Progenitor cell of endocrine pancreas (in vitro differentiated cells): ENCODE measurements at regions not wholly inside any gene's neighbourhood (a gene's known extent, or its start where the extent isn't known, plus 50 kb on each side); places are given as distances from the start of the nearest gene placed in this dataset.

Experiments
- DNase-seq: peaks from one replicate; pipeline ENCODE4 v3.0.0; 2021; ENCODE audit warnings: low spot score; ENCODE audit not compliant: unreplicated experiment
- H3K27ac Mint-ChIP-seq: 2 replicates; pipeline ENCODE4 v1.8.0; 2021; ENCODE audit warnings: mild to moderate bottlenecking, moderate library complexity, mixed read lengths
- H3K27me3 Mint-ChIP-seq: 2 replicates; pipeline ENCODE4 v1.8.0; 2021; ENCODE audit warnings: mixed read lengths
- H3K36me3 Mint-ChIP-seq: 2 replicates; pipeline ENCODE4 v1.8.0; 2022; ENCODE audit warnings: mixed read lengths; ENCODE audit not compliant: insufficient read depth
- H3K4me1 Mint-ChIP-seq: 2 replicates; pipeline ENCODE4 v1.8.0; 2021; ENCODE audit warnings: low read depth, mixed read lengths
- H3K4me3 Mint-ChIP-seq: 2 replicates; pipeline ENCODE4 v1.8.0; 2021; ENCODE audit warnings: low read depth, mild to moderate bottlenecking, moderate library complexity, mixed read lengths
- H3K9me3 Mint-ChIP-seq: 2 replicates; pipeline ENCODE4 v1.8.0; 2021; ENCODE audit warnings: low read depth, mixed read lengths
- TF ChIP-seq, protein P1 (sequence below): fragments of 200-600 bp; sonication (generic); IDR thresholded peaks from one replicate; pipeline ENCODE4 v1.5.0; 2021; ENCODE audit warnings: antibody characterized with exemption, mild to moderate bottlenecking; ENCODE audit not compliant: unreplicated experiment

DNA sequence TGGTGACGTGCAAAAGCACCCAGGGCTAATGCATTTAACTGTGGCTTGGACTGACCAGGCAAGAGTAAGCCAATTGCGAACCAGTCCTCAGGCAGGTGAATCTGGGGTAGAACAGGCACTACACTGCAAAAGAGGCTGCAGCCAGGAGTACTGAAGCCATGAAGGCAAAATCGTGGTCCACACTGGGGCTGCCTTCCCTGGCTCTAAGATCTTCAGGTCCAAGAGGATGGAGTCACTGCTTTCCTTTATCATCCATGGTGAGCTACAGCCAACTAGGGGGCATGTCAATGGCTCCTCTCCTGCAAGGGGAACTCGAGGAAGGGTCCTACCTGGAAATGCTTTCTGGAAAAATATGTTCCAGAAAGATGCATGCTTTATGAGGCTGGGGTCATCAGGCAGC lies 100.6 kb upstream of the AJAP1 start:
- H3K9me3 Mint-ChIP-seq: no peaks in the 10 kb centered on the region
- H3K4me1 Mint-ChIP-seq: no peaks in the 10 kb centered on the region
- no peak overlapping the region for H3K4me3 Mint-ChIP-seq
- H3K36me3 Mint-ChIP-seq: no peaks in the 10 kb centered on the region
- TF ChIP-seq, protein P1, sequence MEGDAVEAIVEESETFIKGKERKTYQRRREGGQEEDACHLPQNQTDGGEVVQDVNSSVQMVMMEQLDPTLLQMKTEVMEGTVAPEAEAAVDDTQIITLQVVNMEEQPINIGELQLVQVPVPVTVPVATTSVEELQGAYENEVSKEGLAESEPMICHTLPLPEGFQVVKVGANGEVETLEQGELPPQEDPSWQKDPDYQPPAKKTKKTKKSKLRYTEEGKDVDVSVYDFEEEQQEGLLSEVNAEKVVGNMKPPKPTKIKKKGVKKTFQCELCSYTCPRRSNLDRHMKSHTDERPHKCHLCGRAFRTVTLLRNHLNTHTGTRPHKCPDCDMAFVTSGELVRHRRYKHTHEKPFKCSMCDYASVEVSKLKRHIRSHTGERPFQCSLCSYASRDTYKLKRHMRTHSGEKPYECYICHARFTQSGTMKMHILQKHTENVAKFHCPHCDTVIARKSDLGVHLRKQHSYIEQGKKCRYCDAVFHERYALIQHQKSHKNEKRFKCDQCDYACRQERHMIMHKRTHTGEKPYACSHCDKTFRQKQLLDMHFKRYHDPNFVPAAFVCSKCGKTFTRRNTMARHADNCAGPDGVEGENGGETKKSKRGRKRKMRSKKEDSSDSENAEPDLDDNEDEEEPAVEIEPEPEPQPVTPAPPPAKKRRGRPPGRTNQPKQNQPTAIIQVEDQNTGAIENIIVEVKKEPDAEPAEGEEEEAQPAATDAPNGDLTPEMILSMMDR: no peak
- H3K27me3 Mint-ChIP-seq: peaks cover 43% of the 10 kb centered on the region
- no peak overlapping the region for H3K27ac Mint-ChIP-seq
- no peak for DNase-seq

DNA sequence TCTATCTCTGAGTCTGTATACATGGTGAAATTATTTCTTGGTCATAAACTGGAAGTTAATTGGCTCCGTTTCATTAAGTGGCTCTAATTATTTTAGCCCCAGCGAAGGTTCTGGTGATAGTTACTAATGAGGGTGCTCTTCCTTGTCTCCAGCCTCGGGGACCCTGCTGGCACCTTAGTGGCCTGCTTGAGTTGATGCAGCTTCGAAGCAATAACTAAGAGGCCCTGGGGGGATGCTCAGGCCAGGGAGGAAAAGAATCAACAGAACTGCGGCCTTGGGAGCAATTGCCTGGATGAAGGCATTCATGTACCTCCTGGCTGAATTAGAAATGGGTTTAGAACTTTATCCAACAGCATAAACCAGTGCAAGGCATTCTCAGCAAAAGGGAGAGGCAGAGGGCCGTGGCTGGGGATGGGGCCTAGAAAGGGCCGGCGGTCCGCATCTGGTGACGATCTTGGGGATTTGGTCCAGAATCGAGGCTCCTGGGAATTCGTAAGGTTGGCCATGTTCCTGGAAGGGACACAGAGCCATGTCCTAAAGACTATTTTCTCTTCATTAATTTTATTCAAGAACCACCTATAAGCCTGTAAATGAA lies 100.0 kb upstream of the AJAP1 start:
- peaks cover 49% of the 10 kb centered on the region for H3K27me3 Mint-ChIP-seq
- no peak for DNase-seq
- no peaks in the 10 kb centered on the region for H3K4me1 Mint-ChIP-seq
- H3K9me3 Mint-ChIP-seq: no peaks in the 10 kb centered on the region
- no peak overlapping the region for H3K27ac Mint-ChIP-seq
- no peaks in the 10 kb centered on the region for H3K36me3 Mint-ChIP-seq
- H3K4me3 Mint-ChIP-seq: no peak overlapping the region
- TF ChIP-seq, protein P1: no peak

DNA sequence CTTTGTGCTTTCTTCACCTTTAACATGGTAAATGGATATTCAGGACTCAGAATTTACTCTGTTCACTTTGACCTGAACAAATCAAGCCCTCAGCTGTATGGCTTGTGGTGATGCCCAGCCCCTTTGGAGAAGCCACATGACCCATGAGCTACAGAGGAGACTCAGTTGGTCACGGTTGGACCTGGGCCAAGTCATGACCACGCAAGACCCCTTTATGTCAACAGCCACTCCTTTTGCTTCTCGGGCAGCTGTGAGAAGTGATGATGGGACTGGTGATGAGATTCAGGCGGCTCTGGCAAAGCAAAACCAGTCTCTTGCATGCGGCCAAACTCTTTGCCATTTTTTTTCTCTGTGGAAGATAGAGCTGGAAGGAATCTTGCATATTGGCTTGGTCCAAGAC lies 96.5 kb upstream of the AJAP1 start:
- no peaks in the 10 kb centered on the region for H3K36me3 Mint-ChIP-seq
- no peak overlapping the region for H3K27ac Mint-ChIP-seq
- no peaks in the 10 kb centered on the region for H3K9me3 Mint-ChIP-seq
- peaks cover 64% of the 10 kb centered on the region for H3K27me3 Mint-ChIP-seq
- H3K4me1 Mint-ChIP-seq: no peaks in the 10 kb centered on the region
- TF ChIP-seq, protein P1: no peak
- no peak overlapping the region for H3K4me3 Mint-ChIP-seq
- DNase-seq: no peak

DNA sequence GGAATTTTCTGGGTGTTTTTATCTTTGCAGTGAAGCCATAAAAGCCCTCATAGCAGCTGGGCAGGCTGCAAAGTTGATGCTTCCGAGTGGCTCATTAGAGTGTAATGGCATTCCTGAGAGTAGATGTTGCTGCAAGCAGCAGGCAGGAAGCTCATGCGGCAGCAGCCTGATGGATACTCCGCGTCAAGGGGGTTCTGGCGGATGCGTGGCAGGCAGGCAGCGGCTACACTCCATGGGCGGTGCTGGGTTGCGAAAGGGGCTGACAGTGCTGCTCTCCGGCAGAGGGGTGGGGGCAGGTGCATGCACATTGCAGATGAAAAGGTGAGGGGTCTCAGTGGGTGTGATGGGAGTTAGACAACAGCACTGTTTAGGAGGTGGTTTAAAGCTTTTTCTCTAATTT lies 93.2 kb upstream of the AJAP1 start:
- no peak overlapping the region for H3K27ac Mint-ChIP-seq
- DNase-seq: no peak
- TF ChIP-seq, protein P1: no peak
- H3K27me3 Mint-ChIP-seq: peaks cover 55% of the 10 kb centered on the region
- H3K36me3 Mint-ChIP-seq: no peaks in the 10 kb centered on the region
- H3K4me1 Mint-ChIP-seq: no peaks in the 10 kb centered on the region
- H3K4me3 Mint-ChIP-seq: no peak overlapping the region
- no peaks in the 10 kb centered on the region for H3K9me3 Mint-ChIP-seq

DNA sequence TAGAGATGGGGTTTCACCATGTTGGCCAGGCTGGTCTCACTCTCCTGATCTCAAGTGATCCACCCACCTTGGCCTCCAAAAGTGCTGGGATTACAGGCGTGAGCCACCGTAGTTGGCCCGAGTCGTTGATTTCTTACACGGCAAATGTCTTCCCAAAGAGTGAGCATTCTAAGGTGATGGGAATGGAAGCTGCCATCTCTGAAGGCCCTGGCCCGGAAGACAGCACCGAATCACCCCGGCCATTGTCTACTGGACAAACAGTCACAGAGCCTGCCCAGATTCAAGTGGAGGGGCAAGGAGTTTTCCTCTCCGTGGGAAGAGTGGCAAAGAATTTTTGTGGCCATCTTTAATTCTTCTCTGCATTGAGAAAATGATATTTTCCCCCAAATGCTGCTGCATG lies 92.1 kb upstream of the AJAP1 start:
- Mint-ChIP-seq H3K4me1 (no peaks in the 10 kb centered on the region), H3K36me3 (no peaks in the 10 kb centered on the region), H3K9me3 (no peaks in the 10 kb centered on the region), H3K27ac (no peak overlapping the region), H3K27me3 (peaks cover 54% of the 10 kb centered on the region), H3K4me3 (no peak overlapping the region)
- DNase-seq: no peak
- TF ChIP-seq, protein P1: no peak
